Panc1 (cell line): ENCODE measurements at regions not wholly inside any gene's neighbourhood (a gene's known extent, or its start where the extent isn't known, plus 50 kb on each side); places are given as distances from the start of the nearest gene placed in this dataset.
A peak's percentile ranks its signal among the peaks of the same experiment; 100 is the strongest.

Experiments
- ATAC-seq: fragments of 200-7000 bp; cut with Tn5 transposase; 2 replicates; pipeline ENCODE4 v1.9.1; 2020; ENCODE audit warnings: mild to moderate bottlenecking, moderate library complexity
- BruUV-seq: library from RNA; stranded (reverse); fragments of 400-500 nt; replicated peaks from 2 replicates; lab custom pipeline; 2021; lab: Mats Ljungman, UMichigan
- CTCF ChIA-PET: fragments of 300-600 bp; sonication (Branson Sonifier 250); formaldehyde crosslinking; loops from one replicate; lab custom pipeline; 2022; ENCODE audit warnings: antibody characterized with exemption; lab: Charles Lee
- POLR2A ChIA-PET: fragments of 300-600 bp; sonication (Branson Sonifier 250); formaldehyde crosslinking; loops from one replicate; lab custom pipeline; 2022; ENCODE audit warnings: antibody characterized with exemption; lab: Charles Lee
- DNase-seq: peaks from one replicate; pipeline ENCODE4 v3.0.0-alpha.2; 2010; ENCODE audit warnings: low read depth, low spot score
- H3K27ac ChIP-seq: 2 replicates; pipeline ENCODE4 v1.5.1; 2011; ENCODE audit warnings: mild to moderate bottlenecking, low read length, inconsistent platforms
- H3K27me3 ChIP-seq: fragments of 200-500 bp; sonication (Bioruptor generic); 2 replicates; pipeline ENCODE4 v1.6.0; 2014; ENCODE audit warnings: low read length, inconsistent platforms; ENCODE audit not compliant: control insufficient read depth, insufficient read depth
- H3K36me3 ChIP-seq: fragments of 200-500 bp; sonication (Bioruptor generic); 2 replicates; pipeline ENCODE4 v1.5.1; 2014; ENCODE audit warnings: inconsistent platforms, mild to moderate bottlenecking, low read length, moderate library complexity; ENCODE audit not compliant: control insufficient read depth, insufficient read depth
- H3K4me1 ChIP-seq: 2 replicates; pipeline ENCODE4 v1.5.1; 2011; ENCODE audit warnings: inconsistent platforms, mild to moderate bottlenecking, low read length, moderate library complexity; ENCODE audit not compliant: control insufficient read depth, insufficient read depth
- H3K4me3 ChIP-seq, 2 experiments: 2 replicates each; pipeline ENCODE4 v1.5.1; 2011 to 2012; ENCODE audit warnings: low read depth in 2 of 2, low read length in 2 of 2, mild to moderate bottlenecking in 2 of 2, inconsistent platforms in 1 of 2, moderate library complexity in 1 of 2
- H3K9me3 ChIP-seq: fragments of 200-500 bp; sonication (Bioruptor generic); 2 replicates; pipeline ENCODE4 v1.5.1; 2014; ENCODE audit warnings: low read depth, mild to moderate bottlenecking, inconsistent platforms, low read length, moderate library complexity; ENCODE audit not compliant: control insufficient read depth, insufficient read depth
- POLR2AphosphoS5 ChIP-seq: IDR thresholded peaks from 2 replicates; pipeline ENCODE4 v1.6.1; 2012; ENCODE audit warnings: mild to moderate bottlenecking, low read depth, low read length, moderate library complexity
- SIN3A ChIP-seq: IDR thresholded peaks from 2 replicates; pipeline ENCODE4 v1.6.1; 2012; ENCODE audit warnings: low read depth, mild to moderate bottlenecking, low read length, moderate library complexity, borderline replicate concordance; ENCODE audit not compliant: insufficient read depth
- TCF7L2 ChIP-seq: IDR thresholded peaks from 2 replicates; pipeline ENCODE4 v1.6.1; 2011; ENCODE audit warnings: mild to moderate bottlenecking, low read depth, low read length, inconsistent platforms
- in situ Hi-C: cut with HindIII; loops from 2 replicates; pipeline ENCODE4 v1.10.0; 2016; ENCODE audit warnings: low sequenced_read_pairs, low pct_unique_long_range_greater_than_20kb
- intact Hi-C: fragments of 100-400 bp; cut with micrococcal nuclease; formaldehyde crosslinking; loops from one replicate; pipeline ENCODE4 v1.10.0; 2022; ENCODE audit not compliant: unreplicated experiment
- TF ChIP-seq, protein P1 (sequence below), 2 experiments: IDR thresholded peaks; 2 replicates each; pipeline ENCODE4 v1.6.1; 2011 to 2012; ENCODE audit warnings: low read depth in 2 of 2, control low read depth in 1 of 2, low read length in 1 of 2, mild to moderate bottlenecking in 1 of 2, moderate library complexity in 1 of 2; ENCODE audit not compliant: insufficient read depth in 1 of 2
- TF ChIP-seq, protein P2 (sequence below): fragments of 450-650 bp; IDR thresholded peaks from 2 replicates; pipeline ENCODE4 v1.5.1; 2017; ENCODE audit warnings: mild to moderate bottlenecking

DNA sequence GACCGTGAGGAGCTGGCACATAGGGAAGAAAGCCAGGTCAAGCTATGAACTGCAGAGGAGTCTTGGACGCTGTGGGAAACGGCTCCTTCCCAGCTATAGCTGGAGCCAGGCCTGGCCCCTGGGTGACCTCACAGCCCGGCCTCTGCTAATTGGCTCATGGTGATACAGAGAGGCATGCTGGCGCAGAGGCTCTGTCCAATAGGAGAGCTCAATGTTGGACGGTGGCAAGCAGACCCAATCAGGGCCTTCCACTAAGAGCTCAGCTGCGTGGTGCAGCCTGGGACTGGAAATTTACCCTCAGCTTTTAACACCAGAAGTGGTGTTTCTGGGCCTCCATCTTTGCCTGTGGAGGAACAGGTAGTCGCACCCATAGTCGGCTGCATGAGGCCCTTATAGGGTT, 64.4 kb upstream of the GRHL3 start:
- ChIA-PET CTCF (interaction anchor here (0.6 kb wide), 1 partner anchor 477 kb away, joined by 3 read pairs; no protein-coding TSS in a partner anchor), POLR2A (no interaction called here)
- Histone ChIP-seq H3K4me3 (no peak overlapping the region), H3K4me1 (no peaks in the 10 kb centered on the region), H3K36me3 (no peaks in the 10 kb centered on the region), H3K9me3 (no peaks in the 10 kb centered on the region), H3K27me3 (no peaks in the 10 kb centered on the region), H3K27ac (no peak overlapping the region)
- in situ Hi-C loops (no loop called here), intact Hi-C loops (no loop called here)
- no peak for TF ChIP-seq POLR2AphosphoS5
- TF ChIP-seq TCF7L2, result no peak
- TF ChIP-seq, protein P1, sequence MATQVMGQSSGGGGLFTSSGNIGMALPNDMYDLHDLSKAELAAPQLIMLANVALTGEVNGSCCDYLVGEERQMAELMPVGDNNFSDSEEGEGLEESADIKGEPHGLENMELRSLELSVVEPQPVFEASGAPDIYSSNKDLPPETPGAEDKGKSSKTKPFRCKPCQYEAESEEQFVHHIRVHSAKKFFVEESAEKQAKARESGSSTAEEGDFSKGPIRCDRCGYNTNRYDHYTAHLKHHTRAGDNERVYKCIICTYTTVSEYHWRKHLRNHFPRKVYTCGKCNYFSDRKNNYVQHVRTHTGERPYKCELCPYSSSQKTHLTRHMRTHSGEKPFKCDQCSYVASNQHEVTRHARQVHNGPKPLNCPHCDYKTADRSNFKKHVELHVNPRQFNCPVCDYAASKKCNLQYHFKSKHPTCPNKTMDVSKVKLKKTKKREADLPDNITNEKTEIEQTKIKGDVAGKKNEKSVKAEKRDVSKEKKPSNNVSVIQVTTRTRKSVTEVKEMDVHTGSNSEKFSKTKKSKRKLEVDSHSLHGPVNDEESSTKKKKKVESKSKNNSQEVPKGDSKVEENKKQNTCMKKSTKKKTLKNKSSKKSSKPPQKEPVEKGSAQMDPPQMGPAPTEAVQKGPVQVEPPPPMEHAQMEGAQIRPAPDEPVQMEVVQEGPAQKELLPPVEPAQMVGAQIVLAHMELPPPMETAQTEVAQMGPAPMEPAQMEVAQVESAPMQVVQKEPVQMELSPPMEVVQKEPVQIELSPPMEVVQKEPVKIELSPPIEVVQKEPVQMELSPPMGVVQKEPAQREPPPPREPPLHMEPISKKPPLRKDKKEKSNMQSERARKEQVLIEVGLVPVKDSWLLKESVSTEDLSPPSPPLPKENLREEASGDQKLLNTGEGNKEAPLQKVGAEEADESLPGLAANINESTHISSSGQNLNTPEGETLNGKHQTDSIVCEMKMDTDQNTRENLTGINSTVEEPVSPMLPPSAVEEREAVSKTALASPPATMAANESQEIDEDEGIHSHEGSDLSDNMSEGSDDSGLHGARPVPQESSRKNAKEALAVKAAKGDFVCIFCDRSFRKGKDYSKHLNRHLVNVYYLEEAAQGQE (IDR thresholded peaks at IDR 0.05; ENCODE audit: insufficient read depth in 1 of 2, low read depth in 2 of 2, low read length in 1 of 2), result no peak
- no peak for TF ChIP-seq SIN3A
- TF ChIP-seq, protein P2, sequence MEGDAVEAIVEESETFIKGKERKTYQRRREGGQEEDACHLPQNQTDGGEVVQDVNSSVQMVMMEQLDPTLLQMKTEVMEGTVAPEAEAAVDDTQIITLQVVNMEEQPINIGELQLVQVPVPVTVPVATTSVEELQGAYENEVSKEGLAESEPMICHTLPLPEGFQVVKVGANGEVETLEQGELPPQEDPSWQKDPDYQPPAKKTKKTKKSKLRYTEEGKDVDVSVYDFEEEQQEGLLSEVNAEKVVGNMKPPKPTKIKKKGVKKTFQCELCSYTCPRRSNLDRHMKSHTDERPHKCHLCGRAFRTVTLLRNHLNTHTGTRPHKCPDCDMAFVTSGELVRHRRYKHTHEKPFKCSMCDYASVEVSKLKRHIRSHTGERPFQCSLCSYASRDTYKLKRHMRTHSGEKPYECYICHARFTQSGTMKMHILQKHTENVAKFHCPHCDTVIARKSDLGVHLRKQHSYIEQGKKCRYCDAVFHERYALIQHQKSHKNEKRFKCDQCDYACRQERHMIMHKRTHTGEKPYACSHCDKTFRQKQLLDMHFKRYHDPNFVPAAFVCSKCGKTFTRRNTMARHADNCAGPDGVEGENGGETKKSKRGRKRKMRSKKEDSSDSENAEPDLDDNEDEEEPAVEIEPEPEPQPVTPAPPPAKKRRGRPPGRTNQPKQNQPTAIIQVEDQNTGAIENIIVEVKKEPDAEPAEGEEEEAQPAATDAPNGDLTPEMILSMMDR, result no peak
- DNase-seq, result no peak
- no TSS peak for BruUV-seq
- ATAC-seq, result 0 out of 2 replicates have a peak, but pooled peaks have one; percentile 24

DNA sequence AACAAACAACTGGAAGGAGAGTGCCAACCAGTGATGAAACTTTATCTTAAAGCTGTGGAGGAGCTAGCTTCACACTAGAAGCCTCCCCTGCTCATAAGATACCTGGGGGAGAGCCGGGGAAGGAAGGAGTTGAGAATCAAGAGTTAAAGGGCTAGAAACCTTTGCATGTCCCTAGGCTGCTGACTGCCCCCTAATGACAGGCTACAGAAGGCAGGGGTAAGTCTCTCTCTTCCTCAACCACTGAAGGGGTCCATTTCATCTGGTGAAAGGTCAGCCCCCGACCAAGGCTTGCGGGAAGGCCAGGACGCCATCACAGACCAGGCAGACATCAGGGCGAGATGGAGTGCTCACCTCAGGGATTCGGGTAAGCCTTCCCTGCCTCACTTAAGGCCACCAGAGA, 65.6 kb upstream of the GRHL3 start:
- Histone ChIP-seq H3K27me3 (no peaks in the 10 kb centered on the region), H3K36me3 (no peaks in the 10 kb centered on the region), H3K27ac (no peak overlapping the region), H3K9me3 (no peaks in the 10 kb centered on the region), H3K4me1 (no peaks in the 10 kb centered on the region), H3K4me3 (no peak overlapping the region)
- TF ChIP-seq, protein P2, result no peak
- ChIA-PET POLR2A (interaction anchor here (0.6 kb wide), 1 partner anchor 239 kb away, joined by 3 read pairs; no protein-coding TSS in a partner anchor), CTCF (interaction anchor here (0.5 kb wide), 1 partner anchor 13 kb away, joined by 4 read pairs; no protein-coding TSS in a partner anchor)
- DNase-seq (no peak), ATAC-seq (no peak)
- in situ Hi-C loops (no loop called here), intact Hi-C loops (no loop called here)
- BruUV-seq, result no TSS peak
